Cardiac fibroblast (primary cell): ENCODE measurements at regions not wholly inside any gene's neighbourhood (a gene's known extent, or its start where the extent isn't known, plus 50 kb on each side); places are given as distances from the start of the nearest gene placed in this dataset.

ENCODE experiments used
- DNase-seq, 2 donors: peaks; one replicate each; pipeline versions ENCODE4 v3.0.0 to v3.0.0-alpha.2; 2010; ENCODE audit warnings: low read depth in 2 of 2
- H3K4me3 ChIP-seq, 2 donors: replicated peaks in 1 of 2; 1 replicate in 1 of 2; 2 replicates in 1 of 2; pipeline ENCODE4 v1.5.1; 2011; ENCODE audit warnings: low read depth in 2 of 2, low read length in 2 of 2, mild to moderate bottlenecking in 2 of 2, moderate library complexity in 1 of 2
- CTCF ChIP-seq: IDR thresholded peaks from one replicate; pipeline ENCODE4 v1.5.1; 2011; ENCODE audit warnings: low read depth, mild to moderate bottlenecking, low read length, inconsistent platforms

- TF ChIP-seq CTCF: no peak
- DNase-seq: no peak
- H3K4me3 ChIP-seq: no peak overlapping the region
Observed at GRCh38 chr3:43965656-43966055, 274.9 kb downstream of the ABHD5 start.

GRCh38 chr3:43966126-43966525 lies 275.4 kb downstream of the ABHD5 start:
- TF ChIP-seq CTCF: no peak
- no peak for DNase-seq
- no peak overlapping the region for H3K4me3 ChIP-seq

- H3K4me3 ChIP-seq: no peak overlapping the region
- DNase-seq: no peak
- no peak for TF ChIP-seq CTCF
Observed at GRCh38 chr3:43966530-43966929, 275.2 kb upstream of the TOPAZ1 start.

GRCh38 chr3:43968465-43968864 lies 273.2 kb upstream of the TOPAZ1 start:
- no peak overlapping the region for H3K4me3 ChIP-seq
- TF ChIP-seq CTCF: no peak

GRCh38 chr3:43969944-43970343 lies 271.7 kb upstream of the TOPAZ1 start:
- no peak for TF ChIP-seq CTCF
- no peak overlapping the region for H3K4me3 ChIP-seq
- DNase-seq: no peak

More at GRCh38 chr3:43968465-43968864, 273.2 kb upstream of the TOPAZ1 start:
- no peak for DNase-seq

GRCh38 chr3:43970351-43970750 lies 271.3 kb upstream of the TOPAZ1 start:
- no peak overlapping the region for H3K4me3 ChIP-seq
- no peak for DNase-seq
- TF ChIP-seq CTCF: no peak

- no peak overlapping the region for H3K4me3 ChIP-seq
- no peak for TF ChIP-seq CTCF
- no peak for DNase-seq
Observed at GRCh38 chr3:43970920-43971319, 270.8 kb upstream of the TOPAZ1 start.
